GM10266 (cell line): ENCODE measurements at regions not wholly inside any gene's neighbourhood (a gene's known extent, or its start where the extent isn't known, plus 50 kb on each side); places are given as distances from the start of the nearest gene placed in this dataset.
"Not testable (repeated sequence)": the region's sequence is repeated elsewhere in the genome, so short reads cannot be mapped to it uniquely, and the experiment has no call there.

Experiments
- DNase-seq: peaks from one replicate; pipeline ENCODE4 v3.0.0; 2012; ENCODE audit errors: extremely low spot score
- CTCF ChIP-seq: IDR thresholded peaks from 2 replicates; pipeline ENCODE4 v1.5.1; 2012; ENCODE audit warnings: mild to moderate bottlenecking, low read depth; ENCODE audit not compliant: control insufficient read depth, insufficient read depth; ENCODE audit errors: missing control alignments

- TF ChIP-seq CTCF = no peak
- DNase-seq = no peak
Observed at GRCh38 chr3:82633319-82633718, 871.9 kb upstream of the GBE1 start.

DNA sequence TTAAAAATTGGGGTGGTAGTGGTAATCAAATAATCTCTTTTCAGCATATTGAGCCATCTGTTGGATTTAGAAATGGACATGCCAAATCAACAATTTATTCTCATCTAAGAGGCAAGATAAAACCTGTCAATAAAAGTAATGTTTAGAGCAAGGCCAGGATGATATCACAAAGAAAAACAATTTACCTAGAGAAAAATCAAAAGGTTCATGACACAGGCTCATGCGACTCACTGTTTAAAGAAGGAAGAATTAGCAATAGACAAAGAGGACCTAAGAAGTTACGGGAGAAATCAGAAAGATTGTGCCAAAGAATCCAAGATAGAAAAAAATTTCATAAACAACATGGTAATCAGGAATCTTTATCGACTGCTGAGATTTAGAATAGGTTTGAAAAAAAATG, 868.5 kb upstream of the GBE1 start:
- no peak for TF ChIP-seq CTCF
- no peak for DNase-seq

GRCh38 chr3:82628385-82629014, 867.1 kb upstream of the GBE1 start:
- DNase-seq = no peak
- TF ChIP-seq CTCF = no peak

DNA sequence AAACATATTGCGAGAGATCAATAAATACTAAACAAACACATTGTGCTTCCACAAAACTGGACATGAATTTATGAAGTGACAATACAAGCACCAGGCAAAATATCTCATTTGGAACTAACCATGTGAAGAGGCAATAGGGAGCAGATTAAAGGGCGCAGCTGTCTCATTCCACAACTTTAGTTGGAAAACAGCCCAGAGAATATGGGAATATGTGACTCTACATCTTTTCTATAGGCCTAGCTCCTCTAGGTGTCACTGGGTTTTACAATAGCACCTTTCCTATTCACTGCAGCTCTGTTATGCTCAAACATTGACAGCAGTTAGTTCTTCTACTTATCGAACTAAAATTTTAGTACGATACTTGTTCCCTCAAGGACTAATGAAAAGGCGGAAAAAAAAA, 866.3 kb upstream of the GBE1 start:
- no peak for DNase-seq
- no peak for TF ChIP-seq CTCF

DNA sequence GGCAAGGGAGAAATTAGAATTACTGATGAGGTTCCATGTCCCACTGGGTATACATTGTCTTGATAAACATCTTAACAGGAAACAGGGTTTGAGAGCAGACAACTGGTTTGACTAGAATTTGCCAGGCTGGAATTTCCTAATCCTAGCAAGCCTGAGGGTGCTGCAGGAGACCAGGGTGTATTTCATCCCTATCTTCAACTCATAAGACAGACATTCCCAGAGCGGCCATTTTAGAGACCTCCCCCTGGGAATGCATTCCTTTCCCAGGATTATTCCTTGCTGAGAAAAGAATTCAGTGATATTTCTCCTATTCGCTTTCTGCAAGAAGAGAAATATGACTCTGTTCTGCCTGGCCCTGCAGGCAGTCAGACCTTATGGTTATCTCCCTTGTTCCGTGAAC, 859.3 kb upstream of the GBE1 start:
- DNase-seq = not testable (repeated sequence)

DNA sequence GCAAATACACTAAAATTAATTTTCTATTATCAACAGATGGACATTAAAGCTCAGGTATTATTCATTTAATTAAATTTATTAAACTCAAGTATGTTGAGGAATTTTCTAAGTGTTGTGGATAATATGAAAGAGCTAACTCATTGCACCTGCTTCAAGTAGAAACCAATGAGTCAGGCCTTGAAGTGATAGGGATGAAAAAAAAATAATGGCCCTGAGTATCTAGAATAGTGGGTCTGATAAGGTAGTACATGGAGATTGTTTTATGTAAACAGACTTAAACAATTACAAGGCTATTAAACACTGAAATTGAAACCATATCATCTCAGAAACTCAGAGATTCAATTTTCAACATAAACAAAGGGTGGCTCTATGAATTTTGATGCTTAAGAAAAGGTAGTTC, 857.1 kb upstream of the GBE1 start:
- TF ChIP-seq CTCF = no peak
- DNase-seq = no peak

- DNase-seq = no peak
Observed at GRCh38 chr3:82610236-82610635, 848.8 kb upstream of the GBE1 start.

More at GRCh38 chr3:82610236-82610635, 848.8 kb upstream of the GBE1 start:
- no peak for TF ChIP-seq CTCF
